H9 (cell line): ENCODE measurements at regions not wholly inside any gene's neighbourhood (a gene's known extent, or its start where the extent isn't known, plus 50 kb on each side); places are given as distances from the start of the nearest gene placed in this dataset.
"Not testable (repeated sequence)": the region's sequence is repeated elsewhere in the genome, so short reads cannot be mapped to it uniquely, and the experiment has no call there.

Experiments used
- DNase-seq: peaks from one replicate; pipeline ENCODE4 v3.0.0-alpha.2; 2017
- H2AFZ ChIP-seq: one replicate; pipeline ENCODE4 v1.6.1; 2013; ENCODE audit warnings: mild to moderate bottlenecking, low read length, control low read depth, moderate library complexity
- H2AK5ac ChIP-seq: 2 replicates; pipeline ENCODE4 v1.6.1; 2013; ENCODE audit warnings: low read length, control low read depth, mixed read lengths; ENCODE audit not compliant: insufficient read length
- H2BK120ac ChIP-seq: one replicate; pipeline ENCODE4 v1.6.1; 2013; ENCODE audit warnings: low read depth, mild to moderate bottlenecking, low read length, control low read depth, inconsistent platforms; ENCODE audit not compliant: poor library complexity, severe bottlenecking
- H2BK12ac ChIP-seq: 2 replicates; pipeline ENCODE4 v1.6.1; 2013; ENCODE audit warnings: low read length, control low read depth, mixed read lengths, low read depth; ENCODE audit not compliant: insufficient read length
- H2BK15ac ChIP-seq: 2 replicates; pipeline ENCODE4 v1.6.1; 2013; ENCODE audit warnings: low read depth, low read length, control low read depth
- H2BK20ac ChIP-seq: one replicate; pipeline ENCODE4 v1.6.1; 2013; ENCODE audit warnings: low read depth, mild to moderate bottlenecking, low read length, control low read depth, inconsistent platforms; ENCODE audit not compliant: poor library complexity, severe bottlenecking
- H2BK5ac ChIP-seq: 2 replicates; pipeline ENCODE4 v1.6.1; 2013; ENCODE audit warnings: low read length, control low read depth, mixed read lengths; ENCODE audit not compliant: insufficient read length
- H3K14ac ChIP-seq: 2 replicates; pipeline ENCODE4 v1.6.1; 2013; ENCODE audit warnings: low read length, control low read depth; ENCODE audit not compliant: insufficient read depth
- H3K18ac ChIP-seq: 2 replicates; pipeline ENCODE4 v1.6.1; 2013; ENCODE audit warnings: low read depth, mild to moderate bottlenecking, mixed read lengths, low read length, control low read depth; ENCODE audit not compliant: insufficient read length
- H3K23ac ChIP-seq: 2 replicates; pipeline ENCODE4 v1.6.1; 2013; ENCODE audit warnings: low read length, control low read depth, mixed read lengths, low read depth; ENCODE audit not compliant: insufficient read length
- H3K23me2 ChIP-seq: 2 replicates; pipeline ENCODE4 v1.6.1; 2013; ENCODE audit warnings: low read depth, mild to moderate bottlenecking, mixed read lengths, low read length, control low read depth; ENCODE audit not compliant: insufficient read length, poor library complexity, severe bottlenecking
- H3K27ac ChIP-seq: 2 replicates; pipeline ENCODE4 v1.5.1; 2013; ENCODE audit warnings: low read length, control low read depth, mixed read lengths, low read depth; ENCODE audit not compliant: insufficient read length
- H3K27me3 ChIP-seq: 2 replicates; pipeline ENCODE4 v1.6.1; 2013; ENCODE audit warnings: low read length, control low read depth, inconsistent platforms; ENCODE audit not compliant: insufficient read depth
- H3K4ac ChIP-seq: 2 replicates; pipeline ENCODE4 v1.6.1; 2013; ENCODE audit warnings: low read depth, mild to moderate bottlenecking, control low read depth, inconsistent platforms, low read length, moderate library complexity
- H3K4me1 ChIP-seq: 2 replicates; pipeline ENCODE4 v1.6.1; 2013; ENCODE audit warnings: low read length, control low read depth, inconsistent platforms; ENCODE audit not compliant: insufficient read depth
- H3K4me2 ChIP-seq: 2 replicates; pipeline ENCODE4 v1.6.1; 2013; ENCODE audit warnings: low read length, control low read depth, mixed read lengths; ENCODE audit not compliant: insufficient read length, insufficient read depth
- H3K56ac ChIP-seq: 2 replicates; pipeline ENCODE4 v1.6.1; 2013; ENCODE audit warnings: low read depth, mild to moderate bottlenecking, mixed read lengths, low read length, control low read depth; ENCODE audit not compliant: insufficient read length
- H3K79me1 ChIP-seq: 2 replicates; pipeline ENCODE4 v1.6.1; 2013; ENCODE audit warnings: low read depth, mild to moderate bottlenecking, moderate library complexity, low read length, control low read depth, inconsistent platforms; ENCODE audit not compliant: insufficient read depth, poor library complexity, severe bottlenecking
- H3K79me2 ChIP-seq: 2 replicates; pipeline ENCODE4 v1.6.1; 2013; ENCODE audit warnings: low read length, control low read depth, inconsistent platforms; ENCODE audit not compliant: insufficient read depth
- H3K9ac ChIP-seq: 2 replicates; pipeline ENCODE4 v1.6.1; 2013; ENCODE audit warnings: low read length, control low read depth, mixed read lengths; ENCODE audit not compliant: insufficient read length; ENCODE audit errors: extremely low read depth
- H3K9me3 ChIP-seq: one replicate; pipeline ENCODE4 v1.6.1; 2013; ENCODE audit warnings: low read depth, low read length, inconsistent platforms; ENCODE audit not compliant: control insufficient read depth
- H3T11ph ChIP-seq: one replicate; pipeline ENCODE4 v1.6.1; 2013; ENCODE audit warnings: mild to moderate bottlenecking, low read length, control low read depth, inconsistent platforms
- H4K20me1 ChIP-seq: one replicate; pipeline ENCODE4 v1.6.1; 2013; ENCODE audit not compliant: control insufficient read depth, insufficient read length, insufficient read depth
- H4K5ac ChIP-seq: 2 replicates; pipeline ENCODE4 v1.6.1; 2013; ENCODE audit warnings: low read depth, mild to moderate bottlenecking, mixed read lengths, low read length, control low read depth; ENCODE audit not compliant: insufficient read length
- H4K8ac ChIP-seq: replicated peaks from 2 replicates; pipeline ENCODE4 v1.6.1; 2013; ENCODE audit warnings: low read length, control low read depth, mixed read lengths, low read depth; ENCODE audit not compliant: insufficient read length
- H4K91ac ChIP-seq: 2 replicates; pipeline ENCODE4 v1.6.1; 2013; ENCODE audit warnings: low read depth, mild to moderate bottlenecking, moderate library complexity, mixed read lengths, low read length, control low read depth; ENCODE audit not compliant: insufficient read length
- H3K27ac Mint-ChIP-seq, 3 experiments: 2 replicates in 2 of 3; 3 replicates in 1 of 3; pipeline ENCODE4 v1.8.0; 2020 to 2021; ENCODE audit warnings: mixed read lengths in 3 of 3, mild to moderate bottlenecking in 1 of 3, moderate library complexity in 1 of 3
- H3K27me3 Mint-ChIP-seq: 2 replicates; pipeline ENCODE4 v1.8.0; 2021; ENCODE audit warnings: low read depth, mild to moderate bottlenecking, moderate library complexity, mixed read lengths
- H3K36me3 Mint-ChIP-seq, 3 experiments: 2 replicates in 2 of 3; 3 replicates in 1 of 3; pipeline ENCODE4 v1.8.0; 2020 to 2021; ENCODE audit warnings: low read depth in 3 of 3, mixed read lengths in 3 of 3; ENCODE audit not compliant: insufficient read depth in 1 of 3
- H3K4me1 Mint-ChIP-seq, 2 experiments: 2 replicates each; pipeline ENCODE4 v1.8.0; 2020; ENCODE audit warnings: mixed read lengths in 2 of 2
- H3K4me3 Mint-ChIP-seq, 2 experiments: 2 replicates in 1 of 2; 3 replicates in 1 of 2; pipeline ENCODE4 v1.8.0; 2020 to 2021; ENCODE audit warnings: mild to moderate bottlenecking in 2 of 2, mixed read lengths in 2 of 2, moderate library complexity in 1 of 2
- H3K9me3 Mint-ChIP-seq, 2 experiments: 2 replicates in 1 of 2; 3 replicates in 1 of 2; pipeline ENCODE4 v1.8.0; 2020; ENCODE audit warnings: mild to moderate bottlenecking in 2 of 2, mixed read lengths in 2 of 2, moderate library complexity in 1 of 2
- WGBS: extraction: QIAGEN DNeasy Blood & Tissue Kit; methylation state at CpG from one replicate; pipeline ENCODE4 v1.1.7; 2013; ENCODE audit warnings: missing lambda C conversion rate, low lambda C conversion rate, mixed read lengths; ENCODE audit not compliant: insufficient read length; ENCODE audit errors: extremely low coverage; 5-methylcytosine and 5-hydroxymethylcytosine counted together

GRCh38 chr1:206278683-206279082 lies 75.3 kb downstream of the SRGAP2 start:
- not testable (repeated sequence) for H3T11ph ChIP-seq, H3K14ac ChIP-seq, H3K9me3 Mint-ChIP-seq, H3K79me1 ChIP-seq, H3K23ac ChIP-seq, H2BK12ac ChIP-seq, H3K56ac ChIP-seq, H4K5ac ChIP-seq, H3K27me3 ChIP-seq, H3K4me3 Mint-ChIP-seq, H4K91ac ChIP-seq, H3K27ac ChIP-seq, H3K9ac ChIP-seq, H2BK20ac ChIP-seq, H2BK15ac ChIP-seq, H2AFZ ChIP-seq, H3K4ac ChIP-seq, H3K79me2 ChIP-seq, H2BK5ac ChIP-seq, H3K23me2 ChIP-seq, H3K36me3 Mint-ChIP-seq, H3K9me3 ChIP-seq, H2BK120ac ChIP-seq, H3K4me2 ChIP-seq, H4K20me1 ChIP-seq, H3K4me1 Mint-ChIP-seq, H3K27me3 Mint-ChIP-seq, H2AK5ac ChIP-seq, H4K8ac ChIP-seq, H3K18ac ChIP-seq, H3K4me1 ChIP-seq
- no CpG with 5 or more reads among the region's 4 CpGs for WGBS
- DNase-seq, result peak; percentile 25
- H3K27ac Mint-ChIP-seq, result peak overlapping the region in 1 of 3 experiments; percentile 56; a peak in 1 of 7 replicates

- no CpG with 5 or more reads among the region's 3 CpGs for WGBS
- not testable (repeated sequence) for H3K79me2 ChIP-seq, H2AK5ac ChIP-seq, H3K27me3 Mint-ChIP-seq, H2BK5ac ChIP-seq, H3K56ac ChIP-seq, DNase-seq, H2BK12ac ChIP-seq, H3T11ph ChIP-seq, H3K27ac ChIP-seq, H2AFZ ChIP-seq, H3K23ac ChIP-seq, H4K20me1 ChIP-seq, H3K14ac ChIP-seq, H2BK120ac ChIP-seq, H3K36me3 Mint-ChIP-seq, H2BK20ac ChIP-seq, H3K9me3 Mint-ChIP-seq, H3K9me3 ChIP-seq, H3K4ac ChIP-seq, H3K27me3 ChIP-seq, H3K4me1 Mint-ChIP-seq, H4K8ac ChIP-seq, H4K91ac ChIP-seq, H4K5ac ChIP-seq, H3K4me1 ChIP-seq, H3K9ac ChIP-seq, H3K27ac Mint-ChIP-seq, H2BK15ac ChIP-seq, H3K23me2 ChIP-seq, H3K18ac ChIP-seq, H3K4me3 Mint-ChIP-seq, H3K4me2 ChIP-seq, H3K79me1 ChIP-seq
Observed at GRCh38 chr1:206280683-206281082, 77.3 kb downstream of the SRGAP2 start.
